Uterus (tissue), 2 donors: ENCODE measurements at regions not wholly inside any gene's neighbourhood (a gene's known extent, or its start where the extent isn't known, plus 50 kb on each side); places are given as distances from the start of the nearest gene placed in this dataset.

Experiments
- POLR2A ChIP-seq, 2 donors: fragments of 450-650 bp; IDR thresholded peaks; one replicate each; pipeline ENCODE4 v1.6.1; 2016; ENCODE audit warnings: antibody characterized with exemption in 2 of 2, mild to moderate bottlenecking in 1 of 2, moderate library complexity in 1 of 2
- TF ChIP-seq, protein P1 (sequence below), 4 experiments: fragments of 200-600 bp in 2 of 4; fragments of 450-650 bp in 2 of 4; sonication (generic) in 2 of 4; IDR thresholded peaks; one replicate each; pipeline ENCODE4 v1.5.1; 2016 to 2019; ENCODE audit warnings: antibody characterized with exemption in 4 of 4, mild to moderate bottlenecking in 2 of 4, moderate library complexity in 1 of 4

DNA sequence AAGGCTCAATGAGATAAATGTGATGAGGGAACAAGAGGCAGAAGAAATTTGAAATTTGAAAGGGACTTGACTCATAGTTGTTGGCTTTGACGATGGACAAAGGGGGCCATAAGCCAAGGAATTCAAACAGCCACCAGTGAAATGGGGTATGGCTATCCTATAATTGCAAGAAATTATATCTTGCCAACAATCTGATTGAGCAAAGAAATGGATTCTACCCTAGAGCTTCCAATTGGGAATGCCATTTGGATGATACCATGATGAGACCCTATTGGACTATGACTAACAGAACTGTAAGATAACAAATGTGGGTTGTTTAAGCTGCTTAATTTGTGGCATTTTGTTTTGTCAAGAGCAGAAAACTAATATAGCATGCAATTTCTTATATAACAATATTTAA is 270.1 kb upstream of the ARSJ start:
- TF ChIP-seq, protein P1, sequence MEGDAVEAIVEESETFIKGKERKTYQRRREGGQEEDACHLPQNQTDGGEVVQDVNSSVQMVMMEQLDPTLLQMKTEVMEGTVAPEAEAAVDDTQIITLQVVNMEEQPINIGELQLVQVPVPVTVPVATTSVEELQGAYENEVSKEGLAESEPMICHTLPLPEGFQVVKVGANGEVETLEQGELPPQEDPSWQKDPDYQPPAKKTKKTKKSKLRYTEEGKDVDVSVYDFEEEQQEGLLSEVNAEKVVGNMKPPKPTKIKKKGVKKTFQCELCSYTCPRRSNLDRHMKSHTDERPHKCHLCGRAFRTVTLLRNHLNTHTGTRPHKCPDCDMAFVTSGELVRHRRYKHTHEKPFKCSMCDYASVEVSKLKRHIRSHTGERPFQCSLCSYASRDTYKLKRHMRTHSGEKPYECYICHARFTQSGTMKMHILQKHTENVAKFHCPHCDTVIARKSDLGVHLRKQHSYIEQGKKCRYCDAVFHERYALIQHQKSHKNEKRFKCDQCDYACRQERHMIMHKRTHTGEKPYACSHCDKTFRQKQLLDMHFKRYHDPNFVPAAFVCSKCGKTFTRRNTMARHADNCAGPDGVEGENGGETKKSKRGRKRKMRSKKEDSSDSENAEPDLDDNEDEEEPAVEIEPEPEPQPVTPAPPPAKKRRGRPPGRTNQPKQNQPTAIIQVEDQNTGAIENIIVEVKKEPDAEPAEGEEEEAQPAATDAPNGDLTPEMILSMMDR (IDR thresholded peaks at IDR 0.05) = no peak
- no peak for TF ChIP-seq POLR2A (IDR thresholded peaks at IDR 0.05)
